NCI-H345 (cell line): ENCODE measurements at regions not wholly inside any gene's neighbourhood (a gene's known extent, or its start where the extent isn't known, plus 50 kb on each side); places are given as distances from the start of the nearest gene placed in this dataset.
"Not testable (repeated sequence)": the region's sequence is repeated elsewhere in the genome, so short reads cannot be mapped to it uniquely, and the experiment has no call there.

ENCODE experiments used
- DNase-seq: peaks from one replicate; lab custom pipeline; 2025; lab: John Stamatoyannopoulos, UW

DNA sequence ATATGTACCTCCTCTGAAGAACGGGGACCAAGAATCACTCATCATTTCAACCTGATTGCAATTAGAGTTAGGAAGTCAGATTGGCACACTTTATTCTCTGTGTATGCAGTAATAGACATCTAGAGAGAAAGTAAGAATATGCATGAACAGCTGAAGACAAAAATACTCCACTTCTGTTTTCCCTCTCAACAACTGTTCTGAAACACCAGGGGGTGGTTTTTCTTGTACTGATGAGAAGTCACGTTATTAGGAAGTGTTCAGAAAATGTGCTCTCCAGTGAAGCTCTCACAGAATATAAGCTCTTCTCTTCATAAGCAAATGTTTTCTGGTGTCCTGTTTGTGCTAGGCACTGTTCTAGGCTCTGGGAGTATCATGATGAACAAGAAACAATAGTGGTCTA is 531.7 kb upstream of the C9orf72 start:
- no peak for DNase-seq

DNA sequence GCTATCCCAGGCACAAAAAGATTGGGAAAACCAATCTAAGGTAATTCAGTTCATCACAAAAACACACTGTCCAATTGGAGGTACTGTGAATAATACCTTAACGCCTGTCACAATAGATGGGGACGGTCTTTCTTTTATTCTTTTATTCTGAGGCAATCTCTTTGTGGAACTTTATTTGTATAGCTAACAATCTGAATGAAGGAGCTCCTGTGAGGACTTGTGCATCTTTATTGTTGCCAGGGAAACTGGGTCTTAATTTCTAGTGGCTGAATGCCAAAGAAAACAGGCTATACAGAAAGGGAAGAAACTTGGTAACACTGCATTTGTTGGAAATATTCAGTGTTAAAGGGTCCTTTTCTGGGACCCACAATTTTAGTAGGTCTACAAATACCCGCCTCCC is 546.9 kb upstream of the C9orf72 start:
- DNase-seq = peak; percentile 77

DNA sequence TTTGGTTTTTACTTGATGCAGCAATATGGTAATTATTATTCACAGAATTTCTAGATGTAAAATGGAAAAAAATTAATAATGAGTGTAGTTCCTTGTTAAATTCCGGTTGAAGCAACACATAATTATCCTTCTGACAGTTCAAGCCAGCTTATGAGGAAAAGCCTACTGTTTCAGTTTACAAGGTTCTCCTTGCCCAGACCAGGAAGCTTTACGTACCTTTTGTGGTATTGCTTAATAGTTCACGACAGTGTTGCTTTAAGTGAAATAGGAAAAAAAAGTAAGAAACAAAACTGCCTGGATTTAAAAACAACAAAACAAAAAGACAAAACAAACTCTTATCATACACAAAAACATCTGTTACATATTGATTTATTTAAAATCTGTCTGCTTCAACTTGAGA is 547.3 kb upstream of the C9orf72 start:
- peak; percentile 21 for DNase-seq

DNA sequence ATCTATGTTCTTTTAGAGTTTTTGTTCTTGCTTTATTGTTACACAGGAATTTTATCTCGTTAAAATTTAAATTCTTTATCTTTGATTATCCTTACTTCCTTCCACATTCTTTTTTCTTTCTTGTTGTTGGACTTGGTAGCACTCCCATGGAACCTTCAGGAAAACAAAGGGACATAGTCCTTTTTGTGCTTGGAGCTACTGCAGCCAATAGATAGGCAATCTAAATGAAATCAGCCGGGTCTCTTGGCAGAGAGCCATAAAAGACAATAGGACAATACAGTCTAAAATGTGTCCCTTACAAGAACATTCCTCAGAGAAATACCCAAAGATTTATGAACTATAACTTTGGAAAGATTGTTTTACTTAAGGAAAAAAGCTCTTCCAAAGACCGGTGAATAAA is 548.1 kb upstream of the C9orf72 start:
- peak; percentile 41 for DNase-seq

DNA sequence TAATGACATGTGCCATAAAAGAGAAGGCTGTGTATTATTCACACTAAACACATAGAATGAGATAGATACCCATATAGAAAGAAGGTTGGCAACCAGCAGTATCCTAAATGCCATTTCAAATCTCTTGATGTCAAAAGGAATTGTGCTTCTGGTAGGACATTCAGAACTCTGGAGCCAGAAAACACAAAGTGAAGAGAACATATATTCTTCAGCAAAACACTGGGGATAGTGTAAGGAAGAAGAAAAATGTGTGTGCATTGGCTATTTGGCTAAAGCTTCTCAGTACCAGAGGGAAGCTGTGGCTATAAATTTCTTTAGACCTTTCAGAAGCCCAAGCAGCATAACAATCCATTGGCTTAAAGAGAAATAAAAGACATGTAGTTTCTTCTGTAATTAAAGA is 551.6 kb upstream of the C9orf72 start:
- DNase-seq = no peak

DNA sequence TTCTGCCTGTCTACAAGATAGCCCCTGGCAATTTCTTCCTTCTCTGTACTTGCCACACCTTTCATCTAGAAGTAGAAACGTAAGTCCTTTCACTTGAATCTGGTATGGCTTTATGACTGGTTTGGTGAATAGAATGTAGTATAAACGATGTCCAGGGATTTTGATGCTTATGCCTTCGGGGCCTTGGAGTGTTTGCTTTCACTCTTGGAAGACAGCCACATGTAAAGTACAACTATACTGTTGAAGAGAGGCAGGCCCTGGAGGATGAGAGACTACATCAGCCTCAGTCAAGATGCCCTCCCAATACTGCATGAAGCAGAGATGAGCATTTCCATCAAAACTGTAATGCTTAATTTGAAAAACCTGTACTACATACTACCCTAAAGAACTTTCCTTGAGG is 553.8 kb upstream of the C9orf72 start:
- peak; percentile 57 for DNase-seq

DNA sequence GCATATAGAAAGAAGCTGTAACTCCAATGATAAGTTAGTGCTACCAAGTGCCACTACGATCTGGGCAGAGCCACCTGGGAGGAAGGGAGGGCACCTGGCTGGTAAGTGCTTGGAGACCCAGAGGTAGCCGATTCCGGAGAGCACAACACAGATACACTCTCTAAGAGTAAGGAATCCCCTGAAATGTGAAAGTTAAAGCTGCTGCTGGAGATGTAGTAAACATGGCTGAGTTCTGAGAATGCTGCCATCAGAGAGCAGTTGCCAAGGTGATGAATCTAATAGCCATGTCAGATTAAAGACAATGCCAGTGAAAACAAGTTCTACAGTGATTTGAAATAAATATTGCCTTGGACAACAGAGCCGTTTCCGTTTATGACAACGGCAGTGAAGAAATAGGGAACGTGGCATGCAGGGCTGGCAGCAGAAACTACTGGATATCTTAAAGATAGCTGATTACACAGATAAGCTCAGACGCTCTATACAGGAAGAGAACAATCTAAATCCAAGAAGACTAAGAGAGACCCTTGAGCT is 561.2 kb upstream of the C9orf72 start:
- peak; percentile 14 for DNase-seq

DNA sequence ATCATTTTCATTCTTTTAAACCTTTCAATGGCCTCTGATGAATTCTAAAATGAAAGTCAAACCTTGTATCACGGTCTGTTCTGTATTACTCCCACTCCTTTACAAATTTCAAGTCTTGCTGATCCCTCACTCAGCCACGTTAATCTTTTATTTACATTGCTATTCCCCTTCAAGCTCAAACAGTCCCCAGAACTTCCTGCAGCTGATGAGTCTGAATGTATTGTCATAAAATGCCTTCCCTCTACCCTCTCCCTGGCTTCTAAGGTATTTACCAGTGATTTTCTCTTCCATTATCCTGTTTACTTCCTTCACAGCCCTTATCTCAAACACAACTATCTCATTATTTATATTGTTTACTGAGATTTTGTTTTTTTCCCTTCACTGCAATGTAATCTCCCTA is 562.3 kb upstream of the C9orf72 start:
- DNase-seq = peak; percentile 42

DNA sequence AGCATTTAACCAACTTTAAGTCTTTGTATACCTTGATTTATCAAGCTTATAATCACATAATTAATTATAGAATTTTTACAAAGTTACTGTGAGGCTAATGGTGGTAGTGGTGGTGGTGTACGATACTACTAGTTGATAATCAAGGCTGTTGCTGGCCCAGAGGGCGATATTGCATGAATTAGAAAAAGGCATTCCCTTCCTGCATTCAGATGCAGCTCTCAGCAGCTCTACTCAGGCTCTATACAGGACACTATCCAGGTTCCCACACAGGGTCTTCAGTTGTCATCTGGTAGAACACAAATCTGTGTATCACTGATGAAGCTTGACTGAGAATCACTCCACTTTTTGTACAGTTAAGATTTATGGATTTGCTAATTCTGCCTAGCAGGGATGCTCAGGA is 562.8 kb upstream of the C9orf72 start:
- no peak for DNase-seq

DNA sequence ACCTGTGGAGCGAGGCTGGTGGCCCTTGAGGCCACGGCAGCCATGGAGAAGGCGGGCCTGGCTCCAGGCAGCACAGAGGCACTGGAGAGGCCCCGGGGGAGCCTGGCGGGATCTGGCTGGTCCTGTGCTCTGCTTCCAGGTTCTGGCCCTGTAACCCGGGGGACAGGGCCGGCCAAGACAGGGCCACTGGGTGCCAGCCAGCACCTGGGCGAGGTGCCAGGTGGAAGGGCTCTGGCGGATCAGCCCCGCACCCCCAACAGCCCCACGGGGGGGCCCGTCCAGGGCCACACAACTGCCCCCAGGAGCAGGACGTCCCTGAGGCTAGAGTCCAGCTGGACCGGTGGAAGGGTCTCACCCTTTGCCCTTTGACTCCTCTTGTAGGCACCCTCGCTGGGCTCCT is 574.1 kb upstream of the C9orf72 start:
- not testable (repeated sequence) for DNase-seq

DNA sequence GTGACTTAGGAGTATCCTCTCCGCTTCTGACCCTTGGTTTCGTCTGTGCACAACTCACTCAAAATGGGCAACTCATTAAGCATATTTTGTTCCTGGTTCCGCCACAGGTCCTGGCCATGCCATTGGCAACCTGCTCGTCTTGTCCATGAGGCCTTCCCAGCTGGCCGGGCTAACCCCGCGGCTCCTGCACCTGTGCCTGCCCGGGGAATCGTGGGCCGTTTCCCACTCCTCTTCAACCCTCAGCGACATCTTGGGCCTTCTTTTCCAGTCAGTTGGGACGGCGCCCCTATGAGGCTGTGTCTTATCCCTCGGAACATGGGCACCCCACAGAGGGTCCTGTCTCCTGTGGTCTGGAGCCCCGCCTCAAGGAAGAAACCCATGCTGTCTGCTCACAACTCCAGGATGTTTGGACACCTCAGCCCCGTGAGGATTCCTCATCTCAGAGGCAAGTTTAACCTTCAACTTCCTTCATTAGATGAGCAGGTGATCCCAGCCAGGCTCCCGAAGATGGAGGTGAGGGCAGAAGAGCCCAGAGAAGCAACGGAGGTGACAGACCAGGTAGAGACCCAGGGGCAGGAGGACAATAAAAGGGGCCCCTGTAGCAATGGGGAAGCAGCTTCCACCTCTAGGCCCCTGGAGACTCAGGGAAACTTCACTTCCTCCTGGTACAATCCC is 574.8 kb upstream of the C9orf72 start:
- not testable (repeated sequence) for DNase-seq

DNA sequence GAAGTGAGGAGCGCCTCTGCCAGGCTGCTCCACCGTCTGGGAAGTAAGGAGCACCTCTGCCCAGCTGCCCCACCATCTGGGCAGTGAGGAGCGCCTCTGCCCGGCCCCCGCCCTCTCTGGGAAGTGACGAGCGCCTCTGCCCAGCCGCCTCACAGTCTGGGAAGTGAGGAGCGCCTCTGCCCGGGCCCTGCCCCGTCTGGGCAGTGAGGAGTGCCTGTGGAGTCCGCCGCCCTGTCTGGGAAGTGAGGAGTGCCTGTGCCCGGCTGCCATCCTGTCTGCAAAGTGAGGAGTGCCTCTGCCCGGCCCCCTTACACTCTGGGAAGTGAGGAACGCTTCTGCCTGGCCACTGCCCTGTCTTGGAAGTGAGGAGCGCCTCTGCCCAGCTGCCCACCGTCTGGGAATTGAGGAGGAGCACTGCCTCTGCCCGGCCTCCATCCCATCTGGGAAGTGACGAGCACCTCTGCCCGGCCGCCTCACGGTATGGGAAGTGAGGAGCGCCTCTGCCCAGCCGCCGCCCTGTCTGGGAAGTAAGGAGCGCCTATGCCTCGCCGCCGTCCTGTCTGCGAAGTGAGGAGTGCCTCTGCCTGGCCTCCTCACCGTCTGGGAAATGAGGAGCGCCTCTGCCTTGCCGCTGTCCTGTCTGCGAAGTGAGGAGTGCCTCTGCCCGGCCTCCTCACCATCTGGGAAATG is 576.2 kb upstream of the C9orf72 start:
- not testable (repeated sequence) for DNase-seq

DNA sequence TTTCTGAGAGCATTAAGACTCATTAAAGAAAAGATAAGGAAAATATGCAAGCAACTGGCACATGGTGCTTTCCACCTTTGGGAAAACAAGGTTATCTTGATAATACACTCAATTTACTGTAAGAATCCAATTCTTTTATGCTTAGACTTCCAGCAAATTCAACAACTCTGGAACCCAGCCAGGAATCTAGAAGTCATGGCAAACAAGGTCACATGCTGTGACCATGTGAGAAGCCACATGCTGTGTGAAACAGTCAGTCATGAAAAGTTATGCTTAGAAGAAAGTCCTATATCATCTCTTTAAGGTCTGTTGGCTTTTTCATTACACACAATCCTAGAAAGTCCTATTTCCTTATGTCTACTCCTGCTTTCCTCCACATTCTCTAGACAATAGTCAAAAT is 581.8 kb upstream of the C9orf72 start:
- peak; percentile 55 for DNase-seq

DNA sequence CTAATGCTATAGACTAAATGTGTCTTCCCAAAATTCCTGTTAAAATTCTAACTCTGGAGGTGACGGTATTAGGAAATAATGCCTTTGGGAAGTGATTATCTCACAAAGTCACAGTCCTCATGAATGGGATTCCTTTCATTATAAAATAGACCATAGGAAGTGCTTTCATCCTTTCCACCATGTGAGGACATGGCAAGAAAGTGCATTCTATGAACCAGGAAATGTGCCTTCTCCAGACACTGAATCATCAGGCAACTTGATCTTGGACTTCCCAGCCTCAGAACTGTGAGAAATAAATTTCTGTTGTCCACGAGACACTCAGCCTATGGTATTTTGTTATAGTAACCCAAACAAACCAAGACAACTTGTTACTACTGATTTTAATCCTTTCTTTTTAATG is 582.4 kb upstream of the C9orf72 start:
- no peak for DNase-seq

DNA sequence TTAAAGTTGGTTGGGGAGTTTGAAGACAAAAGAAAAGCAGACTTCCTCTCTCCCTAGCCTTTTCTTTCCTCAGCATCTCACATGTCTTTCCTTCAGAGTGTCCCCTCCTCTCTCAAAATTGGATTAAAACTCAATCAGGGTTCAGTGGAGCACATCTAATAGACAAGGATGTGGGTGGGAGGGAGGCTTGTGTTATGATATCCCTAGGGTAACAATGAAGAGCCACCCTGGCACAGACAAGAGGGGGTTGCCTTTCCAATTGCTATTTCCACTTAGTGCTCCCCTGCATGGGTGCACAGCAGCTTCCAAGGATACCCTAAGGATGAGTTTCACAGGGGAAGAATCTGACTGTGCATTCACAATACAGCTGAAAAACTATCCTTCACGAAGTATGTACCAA is 585.2 kb upstream of the C9orf72 start:
- no peak for DNase-seq

DNA sequence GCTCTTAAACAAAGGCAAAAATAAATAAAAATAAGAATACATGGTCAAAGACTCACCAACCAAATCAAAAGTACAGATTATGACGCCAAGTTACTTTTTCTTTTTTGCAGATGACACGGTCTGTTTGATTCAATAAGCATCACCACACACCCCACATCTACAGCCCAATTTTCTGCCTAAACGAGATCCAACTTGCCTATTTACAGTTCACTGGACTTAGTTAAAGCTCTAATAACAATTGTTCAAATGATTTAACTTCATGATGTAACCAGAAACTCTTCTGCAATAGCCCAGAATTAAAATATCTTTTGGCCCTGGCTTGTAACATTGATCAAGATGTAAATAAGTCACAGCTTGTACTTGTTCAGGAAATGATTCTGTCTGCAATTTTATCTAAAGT is 590.3 kb upstream of the C9orf72 start:
- DNase-seq = no peak

DNA sequence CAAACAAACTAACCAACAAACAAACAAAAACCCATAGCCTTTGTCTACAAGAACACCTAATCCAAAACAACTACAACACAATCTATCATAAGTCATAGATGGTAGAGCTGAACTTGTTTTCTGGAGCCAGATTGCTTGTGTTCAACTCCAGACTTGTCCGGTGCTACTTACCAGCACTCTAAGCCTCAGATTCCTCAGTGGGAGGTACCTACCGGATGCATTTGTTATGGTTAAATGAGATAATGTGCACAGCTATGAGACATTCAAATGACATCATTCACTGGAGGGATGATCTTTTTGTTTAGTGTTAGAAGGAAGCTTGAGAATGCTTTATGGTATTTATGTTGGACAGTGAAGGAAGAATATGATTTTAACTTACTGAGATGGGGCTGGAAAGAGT is 592.9 kb upstream of the C9orf72 start:
- DNase-seq = no peak

DNA sequence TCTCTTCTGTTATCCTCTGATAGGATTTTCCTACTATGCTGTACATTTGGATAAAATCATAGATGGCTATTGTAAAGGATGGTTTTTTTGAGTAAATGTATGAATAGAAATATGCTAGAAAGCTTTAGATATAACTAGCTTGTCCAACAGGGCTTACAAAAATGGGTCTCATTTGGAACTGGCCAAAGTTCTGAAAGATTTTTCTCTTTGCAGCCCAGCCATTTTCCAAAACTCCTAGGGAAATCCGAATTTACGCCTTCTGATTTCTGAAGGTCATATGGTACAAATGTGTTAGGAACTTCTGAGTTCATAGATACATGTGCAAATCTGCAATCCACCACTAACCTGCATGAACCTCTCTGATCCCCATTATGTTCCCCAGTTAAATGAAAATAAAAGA is 603.9 kb upstream of the C9orf72 start:
- DNase-seq = no peak

DNA sequence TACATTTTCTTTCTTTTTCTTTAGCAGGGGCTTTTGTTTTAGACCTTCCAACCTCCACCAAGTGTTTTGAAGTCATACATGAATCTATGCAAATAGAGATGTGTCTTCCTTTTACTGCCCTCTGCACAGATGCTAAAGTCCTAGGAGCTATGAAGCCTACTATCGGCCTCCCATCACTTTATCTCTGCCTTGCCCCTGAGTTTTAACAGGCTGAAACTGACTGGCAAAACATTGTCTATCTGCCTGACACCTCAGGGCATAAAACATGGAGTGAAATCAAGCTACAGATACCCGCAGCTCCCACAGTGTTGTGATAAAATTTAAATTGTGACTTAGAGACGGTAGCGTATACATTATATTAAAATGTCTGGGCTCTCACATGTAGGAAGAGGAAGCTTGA is 604.6 kb upstream of the C9orf72 start:
- no peak for DNase-seq

DNA sequence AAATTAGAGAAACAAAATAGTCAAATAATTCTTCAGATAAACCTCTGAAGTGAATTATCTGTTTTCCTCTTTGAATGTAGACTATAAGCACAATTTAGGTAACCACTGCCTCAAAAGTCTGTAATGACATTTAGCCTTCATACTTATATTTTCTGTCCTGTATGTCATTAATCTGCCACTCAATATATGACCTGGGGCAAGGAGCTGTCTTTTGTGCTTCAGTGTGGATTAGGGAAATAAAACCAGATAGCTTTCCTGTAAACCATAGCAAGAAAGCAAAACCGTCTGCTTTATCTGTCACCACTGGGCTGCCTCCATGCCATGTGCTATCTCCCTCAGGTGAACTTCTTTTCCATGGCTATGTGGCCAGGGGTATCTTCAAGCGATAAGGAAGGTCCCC is 606.6 kb upstream of the C9orf72 start:
- no peak for DNase-seq

DNA sequence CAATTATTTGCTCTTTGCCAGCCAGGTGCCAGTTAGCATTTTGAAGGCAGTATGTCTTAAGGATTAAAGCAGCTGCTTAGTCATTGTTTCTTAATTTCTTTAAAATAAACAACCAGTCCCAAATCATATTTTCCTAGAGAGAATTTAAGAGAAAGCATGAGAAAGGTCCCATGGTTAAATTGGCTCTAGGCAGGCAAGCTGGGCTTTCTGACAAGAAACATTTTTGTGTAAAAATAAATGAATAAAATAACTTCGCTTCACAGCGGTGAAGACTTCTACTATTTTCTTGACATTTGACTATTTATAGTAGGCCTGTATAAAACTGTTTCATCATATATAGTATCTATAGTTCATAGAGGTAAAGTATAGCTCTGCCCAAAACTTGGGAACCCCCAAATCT is 617.7 kb upstream of the C9orf72 start:
- DNase-seq = no peak

DNA sequence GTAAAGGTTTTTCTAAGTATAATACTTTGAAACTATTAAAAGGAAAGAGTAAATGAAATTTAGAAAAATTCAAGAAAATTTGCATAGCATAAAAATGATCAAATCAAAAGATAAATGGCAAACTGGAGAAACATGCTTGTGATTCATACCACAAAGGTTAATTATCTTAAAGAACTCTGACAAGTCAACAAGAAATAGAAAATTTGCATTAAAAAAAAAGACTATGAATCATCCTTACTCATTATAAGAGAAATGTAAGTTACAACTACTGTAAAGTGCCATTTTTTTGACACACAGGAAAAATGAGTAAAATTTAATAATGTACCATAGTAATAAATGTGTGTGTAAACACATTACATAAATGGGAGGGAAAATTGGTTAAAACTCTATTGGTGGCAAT is 624.4 kb upstream of the C9orf72 start:
- no peak for DNase-seq

DNA sequence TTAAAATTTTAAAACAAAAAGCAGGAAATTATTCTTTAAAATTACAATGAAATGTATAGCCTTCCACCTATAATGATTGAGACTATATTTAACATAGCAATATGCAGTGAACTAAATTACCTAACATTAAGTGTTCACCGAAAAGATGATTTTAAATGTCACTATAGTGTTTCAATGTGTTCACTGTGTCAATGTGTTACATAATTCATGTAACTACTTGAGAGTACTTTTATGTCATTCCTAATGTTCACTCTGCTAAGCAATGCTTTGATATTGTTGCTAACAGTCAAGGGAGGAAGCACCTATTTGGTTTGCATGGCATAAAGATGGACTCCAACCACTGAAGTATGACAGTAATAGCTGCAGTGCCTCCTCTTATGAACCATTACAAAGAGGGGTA is 629.8 kb upstream of the C9orf72 start:
- DNase-seq = no peak

DNA sequence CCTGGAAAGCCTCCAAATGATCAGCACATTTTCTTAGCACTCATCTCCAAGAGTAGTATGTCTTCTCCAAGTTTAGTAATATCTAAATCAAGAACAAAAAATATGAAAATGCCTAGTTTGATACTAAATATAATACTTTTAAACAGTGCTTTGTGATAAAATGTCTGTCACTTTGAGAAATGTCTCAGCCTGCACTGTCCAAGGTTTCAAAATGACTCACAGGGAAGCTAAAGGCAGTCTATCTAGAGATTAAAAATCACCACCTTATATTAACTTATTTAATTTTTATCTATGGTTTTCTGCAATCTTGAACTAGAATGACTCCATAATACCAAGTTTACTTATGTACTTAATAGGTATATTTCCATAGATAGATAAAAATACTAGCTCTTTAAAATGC is 633.0 kb upstream of the C9orf72 start:
- no peak for DNase-seq
